ENCODE measurements at regions not wholly inside any gene's neighbourhood (a gene's known extent, or its start where the extent isn't known, plus 50 kb on each side); places are given as distances from the start of the nearest gene placed in this dataset.
"Not testable (repeated sequence)": the region's sequence is repeated elsewhere in the genome, so short reads cannot be mapped to it uniquely, and the experiment has no call there.

GRCh38 chr2:239817468-239818031, 207.6 kb downstream of the NDUFA10 start:
- ATAC-seq; H3K4me3 Mint-ChIP-seq; H3K36me3 ChIP-seq (ENCODE audit: insufficient read depth); H3K27me3 ChIP-seq (ENCODE audit: insufficient read depth); H3F3A ChIP-seq (replicated peaks; ENCODE audit: low read depth); H3K79me2 ChIP-seq (replicated peaks; ENCODE audit: insufficient read depth); H3K4me1 ChIP-seq (ENCODE audit: insufficient read depth); DNase-seq (ENCODE audit: low spot score); H3K36me3 Mint-ChIP-seq (ENCODE audit: low read depth); H3K4me1 Mint-ChIP-seq; H3K9me3 Mint-ChIP-seq; H4K20me1 ChIP-seq (replicated peaks; ENCODE audit: insufficient read depth); H3K27ac Mint-ChIP-seq; H3K4me2 ChIP-seq; H3K9me2 ChIP-seq (ENCODE audit: insufficient read depth); H3K27ac ChIP-seq (ENCODE audit: low read depth); H3K4me3 ChIP-seq; H2AFZ ChIP-seq: not testable (repeated sequence)
- peaks cover 13% of the 10 kb centered on the region for H3K27me3 Mint-ChIP-seq (ENCODE audit: insufficient read depth, low read depth, poor library complexity)

- no peak for ATAC-seq
- Histone ChIP-seq H3K36me3 (ENCODE audit: insufficient read depth) (no peaks in the 10 kb centered on the region), H3F3A (replicated peaks; ENCODE audit: low read depth) (no peaks in the 10 kb centered on the region), H3K4me2 (no peak overlapping the region), H2AFZ (no peak overlapping the region), H3K4me3 (no peak overlapping the region), H3K9me2 (ENCODE audit: insufficient read depth) (no peaks in the 10 kb centered on the region), H3K79me2 (replicated peaks; ENCODE audit: insufficient read depth) (no peaks in the 10 kb centered on the region), H4K20me1 (replicated peaks; ENCODE audit: insufficient read depth) (no peaks in the 10 kb centered on the region), H3K27me3 (ENCODE audit: insufficient read depth) (no peaks in the 10 kb centered on the region), H3K27ac (ENCODE audit: low read depth) (no peak overlapping the region), H3K4me1 (ENCODE audit: insufficient read depth) (no peaks in the 10 kb centered on the region)
- no peaks in the 10 kb centered on the region for H3K9me3 Mint-ChIP-seq
- no peak overlapping the region for H3K27ac Mint-ChIP-seq
- no peak overlapping the region for H3K4me3 Mint-ChIP-seq
- TF ChIP-seq ZNF462 (CRISPR knock-in tag; IDR thresholded peaks at IDR 0.05) = no peak
- no peak for TF ChIP-seq STAT1 (IDR thresholded peaks at IDR 0.05; ENCODE audit: unreplicated experiment)
- no peak for TF ChIP-seq EZH2phosphoT487 (IDR thresholded peaks at IDR 0.05; ENCODE audit: unreplicated experiment)
- no peak for TF ChIP-seq EZH2 (IDR thresholded peaks at IDR 0.05; ENCODE audit: low read depth, unreplicated experiment)
- TF ChIP-seq CREB1 (CRISPR knock-in tag; IDR thresholded peaks at IDR 0.05; ENCODE audit: low read depth) = no peak
- TF ChIP-seq REST (IDR thresholded peaks at IDR 0.05; ENCODE audit: unreplicated experiment) = no peak
- H3K4me1 Mint-ChIP-seq = peaks cover 7% of the 10 kb centered on the region; the same call in 1 of the 3 replicates
- H3K36me3 Mint-ChIP-seq (ENCODE audit: low read depth) = no peaks in the 10 kb centered on the region
- no peak for DNase-seq (ENCODE audit: low spot score)
- H3K27me3 Mint-ChIP-seq (ENCODE audit: insufficient read depth, low read depth, poor library complexity) = peaks cover 10% of the 10 kb centered on the region
Measured at GRCh38 chr2:239816576-239817467, 208.3 kb downstream of the NDUFA10 start.
